GM13976 (cell line): ENCODE measurements at regions not wholly inside any gene's neighbourhood (a gene's known extent, or its start where the extent isn't known, plus 50 kb on each side); places are given as distances from the start of the nearest gene placed in this dataset.

Source experiments
- DNase-seq: peaks from one replicate; pipeline ENCODE4 v3.0.0; 2012; ENCODE audit warnings: low spot score
- CTCF ChIP-seq: IDR thresholded peaks from 2 replicates; pipeline ENCODE4 v1.5.1; 2012; ENCODE audit warnings: borderline replicate concordance, mild to moderate bottlenecking; ENCODE audit not compliant: insufficient read depth; ENCODE audit errors: extremely low read depth, missing control alignments, control extremely low read depth
- in situ Hi-C: fragments of 300-500 bp; cut with MboI; formaldehyde crosslinking; loops from one replicate; pipeline ENCODE4 v1.12.0; 2022; ENCODE audit warnings: low sequenced_read_pairs, mixed read lengths, inconsistent platforms; ENCODE audit not compliant: unreplicated experiment

- no peak for DNase-seq
- in situ Hi-C loops = no loop called here
- TF ChIP-seq CTCF = no peak
Measured at GRCh38 chr13:78465250-78465649, 138.1 kb downstream of the POU4F1 start.

- no peak for TF ChIP-seq CTCF
Measured at GRCh38 chr13:78460176-78460575, 143.2 kb downstream of the POU4F1 start.

GRCh38 chr13:78443839-78444238 lies 159.5 kb downstream of the POU4F1 start:
- no peak for DNase-seq
- in situ Hi-C loops = no loop called here
- TF ChIP-seq CTCF = no peak

More at GRCh38 chr13:78460176-78460575, 143.2 kb downstream of the POU4F1 start:
- no peak for DNase-seq
- in situ Hi-C loops = no loop called here

GRCh38 chr13:78437781-78438180 lies 165.6 kb downstream of the POU4F1 start:
- no peak for TF ChIP-seq CTCF
- in situ Hi-C loops = no loop called here
- DNase-seq = no peak

GRCh38 chr13:78436311-78436710 lies 167.0 kb downstream of the POU4F1 start:
- in situ Hi-C loops = no loop called here
- no peak for TF ChIP-seq CTCF
- no peak for DNase-seq

GRCh38 chr13:78431328-78431727 lies 172.0 kb downstream of the POU4F1 start:
- no peak for DNase-seq
- TF ChIP-seq CTCF = no peak
- in situ Hi-C loops = no loop called here

- in situ Hi-C loops = no loop called here
- no peak for DNase-seq
- no peak for TF ChIP-seq CTCF
Measured at GRCh38 chr13:78430811-78431210, 172.5 kb downstream of the POU4F1 start.
